ENCODE measurements at regions not wholly inside any gene's neighbourhood (a gene's known extent, or its start where the extent isn't known, plus 50 kb on each side); places are given as distances from the start of the nearest gene placed in this dataset.

GRCh38 chr6:14658886-14659561 is 541.5 kb downstream of the CD83 start:
- no peak for TF ChIP-seq POLR2AphosphoS5 (IDR thresholded peaks at IDR 0.05)
- no peak for TF ChIP-seq CTCF (IDR thresholded peaks at IDR 0.05)
